HCT116 (cell line): ENCODE measurements at regions not wholly inside any gene's neighbourhood (a gene's known extent, or its start where the extent isn't known, plus 50 kb on each side); places are given as distances from the start of the nearest gene placed in this dataset.

Experiments
- ATAC-seq: fragments of 200-7000 bp; cut with Tn5 transposase; 2 replicates; pipeline ENCODE4 v1.9.1; 2020; ENCODE audit warnings: mild to moderate bottlenecking, moderate library complexity
- BruUV-seq: library from RNA; stranded (reverse); fragments of 400-500 nt; replicated peaks from 2 replicates; lab custom pipeline; 2021; lab: Mats Ljungman, UMichigan
- CTCF ChIA-PET: fragments of 300-600 bp; sonication (Branson Sonifier 250); formaldehyde crosslinking; loops from one replicate; lab custom pipeline; 2021; ENCODE audit warnings: antibody characterized with exemption; lab: Charles Lee
- POLR2A ChIA-PET: fragments of 300-600, 350-600 bp; sonication (Branson Sonifier 250); formaldehyde crosslinking; loops from one replicate; lab custom pipeline; 2021; ENCODE audit warnings: antibody characterized with exemption; lab: Charles Lee
- RAD21 ChIA-PET, 2 experiments: fragments of 300-600 bp; sonication (Branson Sonifier 250); formaldehyde crosslinking; loops; one replicate each; lab custom pipeline; 2023; ENCODE audit warnings: low total read pairs in 2 of 2; ENCODE audit not compliant: uncharacterized antibody in 2 of 2, unreplicated experiment in 2 of 2, low non-redundant PET in 1 of 2; lab: Charles Lee
- DNase-seq: peaks from one replicate; pipeline ENCODE4 v3.0.0-alpha.2; 2010; ENCODE audit warnings: low read depth, low spot score
- H2AFZ ChIP-seq: fragments of 200-600 bp; shearing (Covaris generic), sonication (generic); 2 replicates; pipeline ENCODE4 v1.6.1; 2017; ENCODE audit warnings: low read depth, mixed run types, mixed read lengths, antibody characterized with exemption, low read length; ENCODE audit not compliant: poor library complexity, severe bottlenecking
- H3K27ac ChIP-seq: 2 replicates; pipeline ENCODE4 v1.5.1; 2012; ENCODE audit warnings: low read depth, low read length
- H3K27me3 ChIP-seq: fragments of 200-600 bp; sonication (generic); 2 replicates; pipeline ENCODE4 v1.6.1; 2016; ENCODE audit warnings: mixed run types, low read length, mixed read lengths; ENCODE audit not compliant: insufficient read depth
- H3K36me3 ChIP-seq, 2 experiments: fragments of 200-500 bp in 1 of 2; fragments of 200-600 bp in 1 of 2; sonication (Bioruptor generic) in 1 of 2; sonication (generic) in 1 of 2; 2 replicates each; pipeline versions ENCODE4 v1.5.1 to v1.6.1; 2014 to 2016; ENCODE audit warnings: low read length in 2 of 2, inconsistent platforms in 1 of 2, mixed read lengths in 1 of 2, mixed run types in 1 of 2; ENCODE audit not compliant: insufficient read depth in 2 of 2, control insufficient read depth in 1 of 2
- H3K4me1 ChIP-seq, 2 experiments: fragments of 200-600 bp in 1 of 2; sonication (generic) in 1 of 2; 2 replicates each; pipeline versions ENCODE4 v1.5.1 to v1.6.1; 2012 to 2017; ENCODE audit warnings: low read length in 2 of 2, inconsistent platforms in 1 of 2, mild to moderate bottlenecking in 1 of 2, mixed read lengths in 1 of 2, mixed run types in 1 of 2, moderate library complexity in 1 of 2; ENCODE audit not compliant: insufficient read depth in 2 of 2, control insufficient read depth in 1 of 2
- H3K4me2 ChIP-seq: fragments of 200-600 bp; sonication (generic); 2 replicates; pipeline ENCODE4 v1.6.1; 2017; ENCODE audit warnings: mixed run types, low read length, mixed read lengths
- H3K4me3 ChIP-seq, 2 experiments: fragments of 200-600 bp in 1 of 2; sonication (generic) in 1 of 2; replicated peaks in 1 of 2; 2 replicates each; pipeline ENCODE4 v1.5.1; 2011 to 2016; ENCODE audit warnings: low read length in 2 of 2, control low read depth in 1 of 2, low read depth in 1 of 2, mild to moderate bottlenecking in 1 of 2, mixed read lengths in 1 of 2, mixed run types in 1 of 2
- H3K79me2 ChIP-seq: fragments of 200-600 bp; sonication (generic); 2 replicates; pipeline ENCODE4 v1.6.1; 2017; ENCODE audit warnings: mild to moderate bottlenecking, mixed run types, low read length, moderate library complexity, mixed read lengths; ENCODE audit not compliant: insufficient read depth
- H3K9ac ChIP-seq: fragments of 200-600 bp; sonication (generic); 2 replicates; pipeline ENCODE4 v1.6.1; 2016; ENCODE audit warnings: low read length, mixed read lengths
- H3K9me2 ChIP-seq: fragments of 200-600 bp; sonication (generic), shearing (Covaris generic); 2 replicates; pipeline ENCODE4 v1.6.1; 2017; ENCODE audit warnings: mixed run types, mild to moderate bottlenecking, moderate library complexity; ENCODE audit not compliant: insufficient read depth
- H3K9me3 ChIP-seq, 2 experiments: fragments of 200-500 bp in 1 of 2; fragments of 200-600 bp in 1 of 2; sonication (Bioruptor generic) in 1 of 2; sonication (generic) in 1 of 2; 2 replicates each; pipeline ENCODE4 v1.6.1; 2014 to 2017; ENCODE audit warnings: low read length in 2 of 2, mixed read lengths in 2 of 2, inconsistent platforms in 1 of 2, low read depth in 1 of 2, mild to moderate bottlenecking in 1 of 2, mixed run types in 1 of 2, moderate library complexity in 1 of 2; ENCODE audit not compliant: control insufficient read depth in 1 of 2, insufficient read depth in 1 of 2
- H4K20me1 ChIP-seq: fragments of 200-600 bp; sonication (generic), shearing (Covaris generic); 2 replicates; pipeline ENCODE4 v1.6.1; 2017; ENCODE audit warnings: mixed run types, mild to moderate bottlenecking, moderate library complexity; ENCODE audit not compliant: insufficient read depth
- CBX3 ChIP-seq: IDR thresholded peaks from 2 replicates; pipeline ENCODE4 v1.6.1; 2012; ENCODE audit warnings: low read depth
- EGR1 ChIP-seq: IDR thresholded peaks from 2 replicates; pipeline ENCODE4 v1.6.1; 2012; ENCODE audit warnings: low read depth
- ELF1 ChIP-seq: IDR thresholded peaks from 2 replicates; pipeline ENCODE4 v1.6.1; 2012; ENCODE audit warnings: low read depth, borderline replicate concordance
- POLR2A ChIP-seq: IDR thresholded peaks from 2 replicates; pipeline ENCODE4 v1.7.0; 2011; ENCODE audit warnings: borderline replicate concordance; ENCODE audit not compliant: insufficient read depth, insufficient read length; ENCODE audit errors: extremely low read depth
- POLR2AphosphoS5 ChIP-seq: IDR thresholded peaks from 2 replicates; pipeline ENCODE4 v1.6.1; 2011; ENCODE audit warnings: mild to moderate bottlenecking, low read depth, low read length, moderate library complexity
- RAD21 ChIP-seq: IDR thresholded peaks from 2 replicates; pipeline ENCODE4 v1.6.1; 2012; ENCODE audit warnings: low read depth, mild to moderate bottlenecking
- SP1 ChIP-seq: IDR thresholded peaks from 2 replicates; pipeline ENCODE4 v1.6.1; 2012; ENCODE audit warnings: low read depth
- SRF ChIP-seq: IDR thresholded peaks from 2 replicates; pipeline ENCODE4 v1.6.1; 2012; ENCODE audit warnings: low read depth
- ZFX ChIP-seq: fragments of 450-650 bp; IDR thresholded peaks from 2 replicates; pipeline ENCODE4 v1.6.1; 2017
- intact Hi-C: fragments of 100-400 bp; cut with micrococcal nuclease; formaldehyde crosslinking; loops from 2 replicates; pipeline ENCODE4 v1.10.0; 2022
- TF ChIP-seq, protein P1 (sequence below): IDR thresholded peaks from 2 replicates; pipeline ENCODE4 v1.6.1; 2012; ENCODE audit warnings: low read depth
- TF ChIP-seq, protein P2 (sequence below): IDR thresholded peaks from 2 replicates; pipeline ENCODE4 v1.6.1; 2012
- TF ChIP-seq, protein P3 (sequence below): IDR thresholded peaks from 2 replicates; pipeline ENCODE4 v1.6.1; 2012

DNA sequence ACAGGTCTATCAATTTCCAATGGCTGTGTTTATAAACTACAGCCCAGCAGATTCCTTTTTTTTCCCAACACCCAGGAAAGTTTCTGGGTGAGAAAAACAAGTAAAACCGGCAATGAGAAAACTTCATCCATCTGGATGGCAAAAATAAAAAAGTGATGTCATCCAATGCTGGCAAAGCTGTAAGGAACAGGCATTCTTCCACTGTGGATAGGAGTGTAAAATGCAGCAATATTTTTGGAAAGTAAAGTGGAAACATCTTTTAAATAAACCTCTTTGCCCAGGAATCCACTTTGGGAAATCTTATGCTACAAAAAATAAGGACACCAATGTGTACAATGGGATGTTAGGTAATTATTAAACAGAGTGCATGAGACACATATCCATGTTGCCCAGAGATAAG, 102.1 kb upstream of the NT5E start:
- Histone ChIP-seq H3K4me1 (peaks cover 2 to 11% of the 10 kb centered on the region in 2 experiments; a peak in 3 of 4 replicates), H3K4me2 (no peak overlapping the region), H3K9ac (no peak overlapping the region), H3K9me3 (no peaks in the 10 kb centered on the region), H4K20me1 (no peaks in the 10 kb centered on the region), H3K36me3 (no peaks in the 10 kb centered on the region), H2AFZ (peak overlapping the region; percentile 4), H3K27me3 (no peaks in the 10 kb centered on the region), H3K9me2 (no peaks in the 10 kb centered on the region), H3K79me2 (no peaks in the 10 kb centered on the region), H3K4me3 (no peak overlapping the region), H3K27ac (no peak overlapping the region)
- ChIA-PET RAD21 (no interaction called here), POLR2A (no interaction called here), CTCF (no interaction called here)
- DNase-seq (no peak), ATAC-seq (no peak)
- intact Hi-C loops: no loop called here
- BruUV-seq: no TSS peak
- TF ChIP-seq EGR1 (no peak), CBX3 (no peak), POLR2A (no peak), SRF (no peak), ELF1 (no peak), SP1 (no peak), POLR2AphosphoS5 (no peak), ZFX (no peak), RAD21 (no peak)
- TF ChIP-seq, protein P1, sequence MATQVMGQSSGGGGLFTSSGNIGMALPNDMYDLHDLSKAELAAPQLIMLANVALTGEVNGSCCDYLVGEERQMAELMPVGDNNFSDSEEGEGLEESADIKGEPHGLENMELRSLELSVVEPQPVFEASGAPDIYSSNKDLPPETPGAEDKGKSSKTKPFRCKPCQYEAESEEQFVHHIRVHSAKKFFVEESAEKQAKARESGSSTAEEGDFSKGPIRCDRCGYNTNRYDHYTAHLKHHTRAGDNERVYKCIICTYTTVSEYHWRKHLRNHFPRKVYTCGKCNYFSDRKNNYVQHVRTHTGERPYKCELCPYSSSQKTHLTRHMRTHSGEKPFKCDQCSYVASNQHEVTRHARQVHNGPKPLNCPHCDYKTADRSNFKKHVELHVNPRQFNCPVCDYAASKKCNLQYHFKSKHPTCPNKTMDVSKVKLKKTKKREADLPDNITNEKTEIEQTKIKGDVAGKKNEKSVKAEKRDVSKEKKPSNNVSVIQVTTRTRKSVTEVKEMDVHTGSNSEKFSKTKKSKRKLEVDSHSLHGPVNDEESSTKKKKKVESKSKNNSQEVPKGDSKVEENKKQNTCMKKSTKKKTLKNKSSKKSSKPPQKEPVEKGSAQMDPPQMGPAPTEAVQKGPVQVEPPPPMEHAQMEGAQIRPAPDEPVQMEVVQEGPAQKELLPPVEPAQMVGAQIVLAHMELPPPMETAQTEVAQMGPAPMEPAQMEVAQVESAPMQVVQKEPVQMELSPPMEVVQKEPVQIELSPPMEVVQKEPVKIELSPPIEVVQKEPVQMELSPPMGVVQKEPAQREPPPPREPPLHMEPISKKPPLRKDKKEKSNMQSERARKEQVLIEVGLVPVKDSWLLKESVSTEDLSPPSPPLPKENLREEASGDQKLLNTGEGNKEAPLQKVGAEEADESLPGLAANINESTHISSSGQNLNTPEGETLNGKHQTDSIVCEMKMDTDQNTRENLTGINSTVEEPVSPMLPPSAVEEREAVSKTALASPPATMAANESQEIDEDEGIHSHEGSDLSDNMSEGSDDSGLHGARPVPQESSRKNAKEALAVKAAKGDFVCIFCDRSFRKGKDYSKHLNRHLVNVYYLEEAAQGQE: no peak
- TF ChIP-seq, protein P2, sequence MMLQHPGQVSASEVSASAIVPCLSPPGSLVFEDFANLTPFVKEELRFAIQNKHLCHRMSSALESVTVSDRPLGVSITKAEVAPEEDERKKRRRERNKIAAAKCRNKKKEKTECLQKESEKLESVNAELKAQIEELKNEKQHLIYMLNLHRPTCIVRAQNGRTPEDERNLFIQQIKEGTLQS: no peak
- TF ChIP-seq, protein P3, sequence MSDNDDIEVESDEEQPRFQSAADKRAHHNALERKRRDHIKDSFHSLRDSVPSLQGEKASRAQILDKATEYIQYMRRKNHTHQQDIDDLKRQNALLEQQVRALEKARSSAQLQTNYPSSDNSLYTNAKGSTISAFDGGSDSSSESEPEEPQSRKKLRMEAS: no peak
